OCI-LY7 (cell line): ENCODE measurements at regions not wholly inside any gene's neighbourhood (a gene's known extent, or its start where the extent isn't known, plus 50 kb on each side); places are given as distances from the start of the nearest gene placed in this dataset.

ENCODE experiments used
- CTCF ChIP-seq: fragments of 200-600 bp; sonication (generic); conservative IDR thresholded peaks from 2 replicates; pipeline ENCODE4 v1.5.1; 2014; ENCODE audit warnings: mild to moderate bottlenecking, antibody characterized with exemption, low read length, moderate library complexity, mixed read lengths
- EZH2phosphoT487 ChIP-seq: fragments of 200-600 bp; sonication (generic); IDR thresholded peaks from 2 replicates; pipeline ENCODE4 v1.6.1; 2018; ENCODE audit warnings: low read depth, borderline replicate concordance, mild to moderate bottlenecking, mixed run types, antibody characterized with exemption, low read length, moderate library complexity, mixed read lengths

GRCh38 chr4:9608300-9608699, 164.1 kb downstream of the DEFB131A start:
- TF ChIP-seq CTCF (no peak), EZH2phosphoT487 (no peak)
